CD14-positive monocyte (primary cell): ENCODE measurements at regions not wholly inside any gene's neighbourhood (a gene's known extent, or its start where the extent isn't known, plus 50 kb on each side); places are given as distances from the start of the nearest gene placed in this dataset.
"Not testable (repeated sequence)": the region's sequence is repeated elsewhere in the genome, so short reads cannot be mapped to it uniquely, and the experiment has no call there.

Experiments
- DNase-seq, 3 donors: peaks; one replicate each; pipeline ENCODE4 v3.0.0-alpha.2; 2011 to 2022
- H2AFZ ChIP-seq: 2 replicates; pipeline ENCODE4 v1.6.0; 2012; ENCODE audit warnings: mild to moderate bottlenecking, low read depth, low read length, inconsistent platforms; ENCODE audit not compliant: insufficient read depth, poor library complexity, severe bottlenecking
- H3K27ac ChIP-seq, 2 donors: 1 replicate in 1 of 2; 2 replicates in 1 of 2; pipeline ENCODE4 v1.5.1; 2012 to 2013; ENCODE audit warnings: low read length in 2 of 2, control low read depth in 1 of 2, inconsistent platforms in 1 of 2, low read depth in 1 of 2, mild to moderate bottlenecking in 1 of 2
- H3K27me3 ChIP-seq, 2 donors: one replicate each; pipeline versions ENCODE4 v1.6.0 to v1.6.1; 2011 to 2013; ENCODE audit warnings: low read length in 2 of 2; ENCODE audit not compliant: control insufficient read depth in 2 of 2, insufficient read depth in 2 of 2
- H3K36me3 ChIP-seq, 2 donors: replicated peaks in 1 of 2; 1 replicate in 1 of 2; 2 replicates in 1 of 2; pipeline versions ENCODE4 v1.5.1 to v1.6.1; 2012 to 2013; ENCODE audit warnings: low read length in 2 of 2, control low read depth in 1 of 2, inconsistent platforms in 1 of 2, mild to moderate bottlenecking in 1 of 2; ENCODE audit not compliant: insufficient read depth in 2 of 2, control insufficient read depth in 1 of 2
- H3K4me1 ChIP-seq, 2 donors: 1 replicate in 1 of 2; 2 replicates in 1 of 2; pipeline versions ENCODE4 v1.5.1 to v1.6.1; 2012 to 2013; ENCODE audit warnings: low read length in 2 of 2, control low read depth in 1 of 2, inconsistent platforms in 1 of 2, mild to moderate bottlenecking in 1 of 2, moderate library complexity in 1 of 2; ENCODE audit not compliant: insufficient read depth in 2 of 2, control insufficient read depth in 1 of 2
- H3K4me2 ChIP-seq: replicated peaks from 2 replicates; pipeline ENCODE3; 2012; ENCODE audit warnings: low read length, moderate library complexity, mild to moderate bottlenecking; ENCODE audit not compliant: poor library complexity, severe bottlenecking; ENCODE audit errors: extremely low read depth
- H3K4me3 ChIP-seq, 3 experiments: fragments of 200-600 bp in 1 of 3; sonication (generic) in 1 of 3; replicated peaks in 1 of 3; 1 replicate in 2 of 3; 2 replicates in 1 of 3; pipeline ENCODE4 v1.5.1; 2011 to 2013; ENCODE audit warnings: low read length in 3 of 3, mild to moderate bottlenecking in 3 of 3, control low read depth in 2 of 3, low read depth in 2 of 3, inconsistent platforms in 1 of 3, moderate library complexity in 1 of 3
- H3K79me2 ChIP-seq: 2 replicates; pipeline ENCODE4 v1.6.0; 2012; ENCODE audit warnings: mild to moderate bottlenecking, control low read depth, inconsistent platforms, low read length, moderate library complexity; ENCODE audit not compliant: insufficient read depth
- H3K9ac ChIP-seq: 2 replicates; pipeline ENCODE4 v1.6.0; 2017; ENCODE audit warnings: low read length, mild to moderate bottlenecking; ENCODE audit not compliant: insufficient read depth, poor library complexity, severe bottlenecking
- H3K9me3 ChIP-seq, 2 donors: replicated peaks in 1 of 2; 1 replicate in 1 of 2; 2 replicates in 1 of 2; pipeline versions ENCODE4 v1.5.1 to v1.6.1; 2012 to 2013; ENCODE audit warnings: low read length in 2 of 2, control low read depth in 1 of 2; ENCODE audit not compliant: control insufficient read depth in 1 of 2, insufficient read depth in 1 of 2
- H4K20me1 ChIP-seq: 2 replicates; pipeline ENCODE4 v1.6.0; 2012; ENCODE audit warnings: mild to moderate bottlenecking, low read length, control low read depth, moderate library complexity; ENCODE audit not compliant: insufficient read depth
- H3K27ac Mint-ChIP-seq, 7 donors: one replicate each; pipeline ENCODE4 v1.8.0; 2020; ENCODE audit warnings: mild to moderate bottlenecking in 7 of 7, mixed read lengths in 7 of 7, moderate library complexity in 6 of 7, inconsistent platforms in 2 of 7
- H3K27me3 Mint-ChIP-seq, 3 donors: one replicate each; pipeline ENCODE4 v1.8.0; 2021 to 2022; ENCODE audit warnings: low read depth in 3 of 3, mild to moderate bottlenecking in 3 of 3, mixed read lengths in 3 of 3, moderate library complexity in 3 of 3, inconsistent platforms in 1 of 3
- H3K36me3 Mint-ChIP-seq, 2 donors: one replicate each; pipeline ENCODE4 v1.8.0; 2020; ENCODE audit warnings: mixed read lengths in 2 of 2, inconsistent platforms in 1 of 2, mild to moderate bottlenecking in 1 of 2
- H3K4me1 Mint-ChIP-seq: one replicate; pipeline ENCODE4 v1.8.0; 2020; ENCODE audit warnings: mild to moderate bottlenecking, mixed read lengths
- H3K4me3 Mint-ChIP-seq, 2 donors: one replicate each; pipeline ENCODE4 v1.8.0; 2020; ENCODE audit warnings: mild to moderate bottlenecking in 2 of 2, mixed read lengths in 2 of 2, moderate library complexity in 1 of 2
- H3K9me3 Mint-ChIP-seq, 7 donors: one replicate each; pipeline ENCODE4 v1.8.0; 2020 to 2022; ENCODE audit warnings: mixed read lengths in 7 of 7, mild to moderate bottlenecking in 6 of 7, moderate library complexity in 6 of 7, inconsistent platforms in 2 of 7
- WGBS: methylation state at CpG from one replicate; pipeline ENCODE4 v1.1.5; 2013; ENCODE audit warnings: missing lambda C conversion rate; ENCODE audit not compliant: insufficient coverage; 5-methylcytosine and 5-hydroxymethylcytosine counted together
- intact Hi-C, 2 donors: fragments of 100-400 bp; cut with micrococcal nuclease; formaldehyde crosslinking; loops; one replicate each; pipeline versions ENCODE4 v1.15.0 to v1.15.1; 2023
- TF ChIP-seq, protein P1 (sequence below): fragments of 200-600 bp; IDR thresholded peaks from one replicate; pipeline ENCODE4 v1.8.0; 2022; ENCODE audit warnings: antibody characterized with exemption, mild to moderate bottlenecking

GRCh38 chr4:23083391-23083790 is 390.7 kb downstream of the GBA3 start:
- no peaks in the 10 kb centered on the region for H3K36me3 Mint-ChIP-seq
- DNase-seq: no peak
- intact Hi-C loops: no loop called here
- Histone ChIP-seq H3K79me2 (no peaks in the 10 kb centered on the region), H3K4me2 (no peak overlapping the region), H3K27me3 (no peaks in the 10 kb centered on the region), H3K36me3 (no peaks in the 10 kb centered on the region), H3K9ac (no peak overlapping the region), H3K4me1 (no peaks in the 10 kb centered on the region), H3K4me3 (no peak overlapping the region), H2AFZ (no peak overlapping the region), H4K20me1 (no peaks in the 10 kb centered on the region), H3K27ac (no peak overlapping the region), H3K9me3 (peaks cover 13 to 14% of the 10 kb centered on the region in 2 donors)
- TF ChIP-seq, protein P1, sequence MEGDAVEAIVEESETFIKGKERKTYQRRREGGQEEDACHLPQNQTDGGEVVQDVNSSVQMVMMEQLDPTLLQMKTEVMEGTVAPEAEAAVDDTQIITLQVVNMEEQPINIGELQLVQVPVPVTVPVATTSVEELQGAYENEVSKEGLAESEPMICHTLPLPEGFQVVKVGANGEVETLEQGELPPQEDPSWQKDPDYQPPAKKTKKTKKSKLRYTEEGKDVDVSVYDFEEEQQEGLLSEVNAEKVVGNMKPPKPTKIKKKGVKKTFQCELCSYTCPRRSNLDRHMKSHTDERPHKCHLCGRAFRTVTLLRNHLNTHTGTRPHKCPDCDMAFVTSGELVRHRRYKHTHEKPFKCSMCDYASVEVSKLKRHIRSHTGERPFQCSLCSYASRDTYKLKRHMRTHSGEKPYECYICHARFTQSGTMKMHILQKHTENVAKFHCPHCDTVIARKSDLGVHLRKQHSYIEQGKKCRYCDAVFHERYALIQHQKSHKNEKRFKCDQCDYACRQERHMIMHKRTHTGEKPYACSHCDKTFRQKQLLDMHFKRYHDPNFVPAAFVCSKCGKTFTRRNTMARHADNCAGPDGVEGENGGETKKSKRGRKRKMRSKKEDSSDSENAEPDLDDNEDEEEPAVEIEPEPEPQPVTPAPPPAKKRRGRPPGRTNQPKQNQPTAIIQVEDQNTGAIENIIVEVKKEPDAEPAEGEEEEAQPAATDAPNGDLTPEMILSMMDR: no peak
- WGBS: 100% methylated on average over 1 of the region's 2 CpGs
- H3K4me1 Mint-ChIP-seq: no peaks in the 10 kb centered on the region
- H3K4me3 Mint-ChIP-seq: no peak overlapping the region
- H3K9me3 Mint-ChIP-seq: peaks cover 0 to 19% (median 15%) of the 10 kb centered on the region in 7 donors
- no peaks in the 10 kb centered on the region for H3K27me3 Mint-ChIP-seq
- no peak overlapping the region for H3K27ac Mint-ChIP-seq

DNA sequence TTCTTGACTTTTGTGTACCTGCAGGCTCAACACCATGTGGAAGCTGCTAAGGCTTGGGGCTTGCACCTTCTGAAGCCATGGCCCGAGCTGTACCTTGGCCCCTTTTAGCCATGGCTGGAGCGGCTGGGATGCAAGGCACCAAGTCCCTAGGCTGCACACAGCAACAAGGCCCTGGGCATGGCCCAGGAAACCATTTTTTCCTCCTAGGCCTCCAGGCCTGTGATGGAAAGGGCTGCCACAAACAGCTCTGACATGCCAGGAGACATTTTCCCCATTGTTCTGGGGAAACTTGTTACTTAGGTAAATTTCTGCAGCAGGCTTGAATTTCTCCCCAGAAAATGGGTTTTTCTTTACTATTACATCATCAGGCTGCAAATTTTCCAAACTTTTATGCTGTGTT is 387.4 kb downstream of the GBA3 start:
- H3K36me3 ChIP-seq, H3K79me2 ChIP-seq, H3K27me3 Mint-ChIP-seq, H3K4me2 ChIP-seq, H3K27ac Mint-ChIP-seq, H3K4me3 ChIP-seq, H2AFZ ChIP-seq, H3K36me3 Mint-ChIP-seq, H3K9ac ChIP-seq, H3K4me3 Mint-ChIP-seq, intact Hi-C loops, H4K20me1 ChIP-seq, DNase-seq, H3K4me1 Mint-ChIP-seq, H3K4me1 ChIP-seq, H3K27me3 ChIP-seq, H3K27ac ChIP-seq: not testable (repeated sequence)
- H3K9me3 Mint-ChIP-seq: peaks cover 4 to 19% (median 11%) of the 10 kb centered on the region in 7 donors
- peaks cover 13 to 14% of the 10 kb centered on the region in 2 donors for H3K9me3 ChIP-seq
- 95% methylated on average over 2 of the region's 2 CpGs for WGBS
